ENCODE measurements at regions not wholly inside any gene's neighbourhood (a gene's known extent, or its start where the extent isn't known, plus 50 kb on each side); places are given as distances from the start of the nearest gene placed in this dataset.
A peak's percentile ranks its signal among the peaks of the same experiment; 100 is the strongest.
"Not testable (repeated sequence)": the region's sequence is repeated elsewhere in the genome, so short reads cannot be mapped to it uniquely, and the experiment has no call there.

GRCh38 chr10:129194181-129194870 lies 272.7 kb upstream of the MGMT start:
- ATAC-seq, result no peak
- no peak for DNase-seq
- Mint-ChIP-seq H3K4me1 (peaks cover 19% of the 10 kb centered on the region), H3K9me3 (ENCODE audit: low read depth) (peaks cover 3% of the 10 kb centered on the region), H3K27me3 (peaks cover 5% of the 10 kb centered on the region), H3K4me3 (no peak overlapping the region), H3K36me3 (no peaks in the 10 kb centered on the region), H3K27ac (no peak overlapping the region)
- CTCF ChIA-PET, result no interaction called here

GRCh38 chr10:129199826-129200225 lies 267.2 kb upstream of the MGMT start:
- DNase-seq (no peak), ATAC-seq (no peak)
- Mint-ChIP-seq H3K4me1 (peaks cover 4% of the 10 kb centered on the region), H3K27ac (no peak overlapping the region), H3K4me3 (no peak overlapping the region), H3K36me3 (no peaks in the 10 kb centered on the region), H3K9me3 (ENCODE audit: low read depth) (peaks cover 3% of the 10 kb centered on the region), H3K27me3 (no peaks in the 10 kb centered on the region)
- CTCF ChIA-PET, result no interaction called here

DNA sequence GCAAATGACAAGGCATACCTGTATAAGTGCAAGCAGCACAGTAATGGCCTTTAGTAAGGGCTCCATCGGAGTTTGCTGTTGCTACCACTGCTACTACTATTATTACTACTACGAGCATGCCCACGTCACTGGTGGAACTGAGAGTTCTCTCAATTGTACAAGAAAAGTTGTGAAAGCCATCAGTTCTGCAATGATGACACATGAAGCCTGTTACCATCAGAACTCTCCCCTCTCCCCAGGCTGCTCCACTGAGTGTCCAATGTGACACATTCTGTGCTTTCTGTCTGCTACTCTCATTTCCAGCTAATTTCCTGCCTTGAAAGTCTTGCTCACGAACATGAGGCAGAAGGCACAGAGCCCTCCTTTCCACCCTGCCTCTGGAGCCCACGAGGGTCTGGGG lies 263.2 kb upstream of the MGMT start:
- no peak for DNase-seq
- H3K4me3 Mint-ChIP-seq, result no peak overlapping the region
- ATAC-seq, result no peak

DNA sequence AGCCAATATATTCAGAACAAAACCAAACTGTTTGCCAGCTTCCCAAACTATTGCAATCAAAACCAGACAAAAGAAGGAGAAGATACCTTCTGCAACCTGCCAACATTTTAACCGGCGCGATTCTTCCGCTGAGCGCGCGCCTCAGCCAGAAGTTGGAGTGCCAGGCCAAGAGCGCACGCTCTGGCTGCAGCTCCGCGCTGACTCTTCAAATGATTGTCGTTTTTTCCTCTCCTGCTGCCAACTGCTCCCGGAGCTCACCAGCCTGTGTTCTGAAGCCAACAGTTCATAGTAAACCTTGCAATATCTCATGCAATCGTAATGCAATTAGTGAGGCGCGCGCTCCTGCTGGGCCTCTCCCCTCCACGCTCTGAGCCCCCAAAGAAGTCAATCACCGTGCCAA lies 259.7 kb upstream of the MGMT start:
- ATAC-seq, result no peak

More for the DNA sequence above, 263.2 kb upstream of the MGMT start:
- H3K27ac Mint-ChIP-seq, result no peak overlapping the region
- CTCF ChIA-PET, result no interaction called here
- no peaks in the 10 kb centered on the region for H3K4me1 Mint-ChIP-seq
- peaks cover 3% of the 10 kb centered on the region for H3K27me3 Mint-ChIP-seq
- H3K9me3 Mint-ChIP-seq (ENCODE audit: low read depth), result no peaks in the 10 kb centered on the region
- no peaks in the 10 kb centered on the region for H3K36me3 Mint-ChIP-seq

GRCh38 chr10:129210876-129211275 lies 256.2 kb upstream of the MGMT start:
- Mint-ChIP-seq H3K27me3 (peaks cover 5% of the 10 kb centered on the region), H3K36me3 (no peaks in the 10 kb centered on the region), H3K27ac (no peak overlapping the region), H3K4me3 (no peak overlapping the region), H3K4me1 (no peaks in the 10 kb centered on the region), H3K9me3 (ENCODE audit: low read depth) (no peaks in the 10 kb centered on the region)
- ATAC-seq (no peak), DNase-seq (no peak)
- CTCF ChIA-PET, result no interaction called here

More for the DNA sequence above, 259.7 kb upstream of the MGMT start:
- no peaks in the 10 kb centered on the region for H3K36me3 Mint-ChIP-seq
- no peak overlapping the region for H3K27ac Mint-ChIP-seq
- CTCF ChIA-PET, result no interaction called here
- no peak for DNase-seq
- no peak overlapping the region for H3K4me3 Mint-ChIP-seq
- no peaks in the 10 kb centered on the region for H3K9me3 Mint-ChIP-seq (ENCODE audit: low read depth)
- H3K27me3 Mint-ChIP-seq, result peaks cover 3% of the 10 kb centered on the region
- H3K4me1 Mint-ChIP-seq, result no peaks in the 10 kb centered on the region

DNA sequence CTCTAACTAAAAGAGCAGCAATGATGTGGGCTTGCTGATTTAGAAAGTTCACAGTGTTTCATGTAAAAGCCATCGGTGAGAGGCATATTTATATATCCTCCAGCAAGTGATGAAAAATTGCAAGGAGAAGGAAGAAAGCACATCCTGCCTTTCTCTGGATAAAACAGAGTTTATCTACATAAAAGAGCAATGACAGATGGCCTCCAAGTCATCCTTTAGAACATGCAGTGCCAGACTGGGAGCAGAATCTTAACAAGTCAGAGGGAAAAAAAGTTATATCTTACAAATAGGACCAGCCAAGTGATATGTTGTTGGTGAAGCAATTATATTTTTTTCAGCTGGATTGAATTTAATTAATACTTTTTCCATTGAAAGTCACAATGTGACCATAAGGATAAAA lies 253.8 kb upstream of the MGMT start:
- CTCF ChIA-PET, result no interaction called here
- ATAC-seq (no peak), DNase-seq (no peak)
- Mint-ChIP-seq H3K27ac (no peak overlapping the region), H3K4me3 (no peak overlapping the region), H3K27me3 (peaks cover 5% of the 10 kb centered on the region), H3K36me3 (no peaks in the 10 kb centered on the region), H3K9me3 (ENCODE audit: low read depth) (no peaks in the 10 kb centered on the region), H3K4me1 (no peaks in the 10 kb centered on the region)

- H3K27me3 Mint-ChIP-seq; H3K4me1 Mint-ChIP-seq; DNase-seq; H3K27ac Mint-ChIP-seq; H3K9me3 Mint-ChIP-seq (ENCODE audit: low read depth); H3K4me3 Mint-ChIP-seq; ATAC-seq; H3K36me3 Mint-ChIP-seq; CTCF ChIA-PET: not testable (repeated sequence)
These were observed 253.0 kb upstream of the MGMT start for GRCh38 chr10:129213996-129214395.

DNA sequence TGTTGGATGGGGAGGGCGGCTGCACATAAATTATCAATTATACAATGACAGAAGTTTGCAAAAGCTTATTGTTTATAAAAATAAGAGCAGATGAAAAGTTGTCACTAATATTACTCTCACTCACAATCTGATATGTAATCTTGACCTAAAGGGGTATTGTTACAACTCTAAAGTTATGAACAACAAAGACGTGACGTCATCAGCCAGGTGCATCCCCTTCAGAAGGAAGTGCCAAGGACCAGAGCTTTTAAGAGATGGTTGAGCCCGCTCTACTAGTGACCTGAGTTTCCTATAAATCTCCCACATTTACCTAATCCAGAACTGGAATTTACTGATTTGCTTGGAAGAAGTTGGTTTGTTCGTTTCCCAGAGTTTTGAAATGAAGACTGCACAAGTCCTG lies 247.7 kb upstream of the MGMT start:
- no peaks in the 10 kb centered on the region for H3K36me3 Mint-ChIP-seq
- DNase-seq (no peak), ATAC-seq (no peak)
- peaks cover 6% of the 10 kb centered on the region for H3K9me3 Mint-ChIP-seq (ENCODE audit: low read depth)
- no peaks in the 10 kb centered on the region for H3K4me1 Mint-ChIP-seq
- no peak overlapping the region for H3K4me3 Mint-ChIP-seq
- no peak overlapping the region for H3K27ac Mint-ChIP-seq
- CTCF ChIA-PET, result interaction anchor here (1.3 kb wide), 1 partner anchor 9 kb away, joined by 3 read pairs; no protein-coding TSS in a partner anchor
- no peaks in the 10 kb centered on the region for H3K27me3 Mint-ChIP-seq

GRCh38 chr10:129222436-129222835 lies 244.6 kb upstream of the MGMT start:
- H3K4me1 Mint-ChIP-seq, result no peaks in the 10 kb centered on the region
- no peak for DNase-seq
- H3K9me3 Mint-ChIP-seq (ENCODE audit: low read depth), result peaks cover 6% of the 10 kb centered on the region
- no peak overlapping the region for H3K4me3 Mint-ChIP-seq
- CTCF ChIA-PET, result no interaction called here
- H3K27me3 Mint-ChIP-seq, result no peaks in the 10 kb centered on the region
- ATAC-seq, result no peak
- H3K36me3 Mint-ChIP-seq, result no peaks in the 10 kb centered on the region
- no peak overlapping the region for H3K27ac Mint-ChIP-seq

- Mint-ChIP-seq H3K4me1 (no peaks in the 10 kb centered on the region), H3K27me3 (no peaks in the 10 kb centered on the region), H3K4me3 (no peak overlapping the region), H3K9me3 (ENCODE audit: low read depth) (peaks cover 6% of the 10 kb centered on the region), H3K36me3 (no peaks in the 10 kb centered on the region), H3K27ac (no peak overlapping the region)
- no peak for DNase-seq
- CTCF ChIA-PET, result no interaction called here
- ATAC-seq, result no peak
These were observed 243.7 kb upstream of the MGMT start for GRCh38 chr10:129223363-129223762.

DNA sequence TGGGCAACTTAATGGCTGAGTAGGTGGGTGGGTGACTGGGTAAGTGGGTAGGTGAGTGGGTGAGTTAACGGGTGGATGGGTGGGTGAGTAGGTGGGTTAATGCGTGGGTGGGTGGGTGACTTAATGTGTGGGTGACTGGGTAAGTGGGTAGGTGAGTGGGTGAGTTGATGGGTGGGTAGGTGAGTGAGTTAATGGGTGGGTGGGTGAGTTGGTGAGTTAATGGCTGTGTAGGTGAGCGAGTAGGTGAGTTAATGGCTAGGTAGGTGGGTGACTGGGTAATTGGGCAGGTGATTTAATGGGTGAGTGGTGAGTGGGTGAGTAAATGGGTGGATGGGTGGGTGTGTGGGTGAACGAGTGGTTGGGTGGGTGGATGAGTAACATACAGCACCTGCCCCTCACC lies 243.0 kb upstream of the MGMT start:
- no peak for ATAC-seq
- CTCF ChIA-PET, result no interaction called here
- peaks cover 6% of the 10 kb centered on the region for H3K9me3 Mint-ChIP-seq (ENCODE audit: low read depth)

DNA sequence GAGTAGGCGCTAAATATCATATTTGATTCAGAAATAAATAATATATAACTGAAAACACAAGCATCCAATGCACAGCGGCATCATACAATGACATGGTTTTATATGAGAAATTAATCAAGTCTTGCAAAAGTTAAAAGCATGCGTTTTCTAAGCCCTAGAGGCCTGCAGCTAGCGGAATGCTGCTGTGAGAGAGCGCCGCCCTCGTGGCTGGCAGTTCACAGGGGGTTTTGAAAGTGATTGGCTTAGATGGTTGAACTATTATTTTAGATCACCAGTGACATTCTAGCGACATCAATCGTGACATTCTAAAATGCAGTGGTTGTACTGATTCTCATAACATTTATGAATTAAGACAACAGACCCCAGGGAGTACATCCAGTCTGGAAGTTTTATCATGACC lies 235.2 kb upstream of the MGMT start:
- Mint-ChIP-seq H3K36me3 (no peaks in the 10 kb centered on the region), H3K27me3 (no peaks in the 10 kb centered on the region), H3K27ac (no peak overlapping the region), H3K4me1 (peaks cover 10% of the 10 kb centered on the region), H3K4me3 (no peak overlapping the region), H3K9me3 (ENCODE audit: low read depth) (no peaks in the 10 kb centered on the region)
- CTCF ChIA-PET, result no interaction called here
- ATAC-seq (no peak), DNase-seq (no peak)

More for the DNA sequence above, 243.0 kb upstream of the MGMT start:
- Mint-ChIP-seq H3K27ac (no peak overlapping the region), H3K4me1 (no peaks in the 10 kb centered on the region), H3K36me3 (no peaks in the 10 kb centered on the region), H3K27me3 (no peaks in the 10 kb centered on the region), H3K4me3 (no peak overlapping the region)
- no peak for DNase-seq

- peak overlapping the region; percentile 68 for H3K27ac Mint-ChIP-seq
- no peaks in the 10 kb centered on the region for H3K27me3 Mint-ChIP-seq
- H3K4me1 Mint-ChIP-seq, result peaks cover 10% of the 10 kb centered on the region
- H3K9me3 Mint-ChIP-seq (ENCODE audit: low read depth), result no peaks in the 10 kb centered on the region
- H3K36me3 Mint-ChIP-seq, result no peaks in the 10 kb centered on the region
- peak overlapping the region; percentile 56 for H3K4me3 Mint-ChIP-seq
- DNase-seq (no peak), ATAC-seq (peak; percentile 58)
- CTCF ChIA-PET, result no interaction called here
These were observed 233.5 kb upstream of the MGMT start for GRCh38 chr10:129233351-129234148.

DNA sequence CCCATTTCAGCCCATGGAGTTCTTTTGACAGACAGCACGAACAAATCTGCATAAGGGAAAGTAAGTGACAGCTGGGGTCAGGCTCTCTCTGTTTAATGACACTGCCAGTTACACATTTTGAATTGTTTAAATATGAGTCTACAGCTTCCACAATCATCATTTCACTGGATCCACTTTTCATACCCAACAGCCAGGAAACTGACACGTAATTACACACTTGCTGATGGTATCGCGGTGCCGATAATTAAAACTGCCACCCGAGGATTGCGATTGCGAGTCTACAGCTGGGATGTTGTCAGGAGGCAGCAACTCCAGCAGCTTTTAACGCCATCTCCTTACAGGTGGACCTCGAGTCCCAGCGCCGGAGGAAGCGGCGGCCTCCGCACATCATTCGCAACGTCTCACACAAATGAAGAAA lies 230.8 kb upstream of the MGMT start:
- no peak for ATAC-seq
- CTCF ChIA-PET, result no interaction called here
- peaks cover 10% of the 10 kb centered on the region for H3K4me1 Mint-ChIP-seq
- H3K9me3 Mint-ChIP-seq (ENCODE audit: low read depth), result no peaks in the 10 kb centered on the region
- H3K36me3 Mint-ChIP-seq, result no peaks in the 10 kb centered on the region
- no peak overlapping the region for H3K4me3 Mint-ChIP-seq
- no peaks in the 10 kb centered on the region for H3K27me3 Mint-ChIP-seq
- no peak overlapping the region for H3K27ac Mint-ChIP-seq
- DNase-seq, result no peak
